T-helper 2 cell treated with Interferon-gamma antibody and Interleukin-4, amounts not matched to agents 100 ng/mL and 5 ng/mL, for 36 hours (primary cell): ENCODE measurements at regions not wholly inside any gene's neighbourhood (a gene's known extent, or its start where the extent isn't known, plus 50 kb on each side); places are given as distances from the start of the nearest gene placed in this dataset.

Source experiments
- intact Hi-C: fragments of 100-400 bp; cut with micrococcal nuclease; formaldehyde crosslinking; loops from one replicate; pipeline ENCODE4 v1.15.1; 2023

DNA sequence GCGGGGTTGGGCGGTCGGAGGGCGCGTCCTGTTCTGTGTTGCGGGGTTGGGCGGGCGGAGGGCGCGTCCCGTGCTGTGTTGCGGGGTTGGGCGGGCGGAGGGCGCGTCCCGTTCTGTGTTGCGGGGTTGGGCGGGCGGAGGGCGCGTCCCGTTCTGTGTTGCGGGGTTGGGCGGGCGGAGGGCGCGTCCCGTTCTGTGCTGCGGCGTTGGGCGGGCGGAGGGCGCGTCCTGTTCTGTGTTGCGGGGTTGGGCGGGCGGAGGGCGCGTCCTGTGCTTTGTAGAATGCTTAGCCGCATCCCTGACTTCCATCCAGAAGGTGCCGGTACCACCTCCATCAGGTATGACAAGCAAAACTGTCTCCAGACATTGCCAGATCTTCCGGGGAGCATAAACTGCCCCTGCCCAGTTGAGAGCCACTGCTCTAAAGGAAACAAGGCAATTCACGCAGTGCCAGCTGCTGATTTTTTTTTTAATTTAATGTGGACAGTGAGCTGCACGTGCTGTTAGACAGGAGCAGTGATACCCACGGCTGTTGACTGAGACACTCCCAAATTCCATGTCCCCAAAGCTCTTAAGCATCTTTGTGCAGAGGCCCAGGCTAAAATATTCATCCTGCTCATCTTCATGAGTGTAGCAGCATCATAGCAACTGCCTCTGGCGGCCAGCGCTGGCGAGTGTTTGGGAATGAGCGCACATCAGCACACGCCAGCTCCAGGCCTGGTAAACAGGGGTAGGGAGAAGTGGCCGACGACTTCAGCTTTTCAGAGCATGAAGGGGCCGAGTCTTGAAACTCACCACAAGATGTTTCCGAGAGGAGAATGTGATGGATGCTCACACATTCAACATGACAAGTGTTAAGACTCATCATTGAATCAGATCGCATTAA is 284.4 kb upstream of the CDH4 start:
- intact Hi-C loops = no loop called here

DNA sequence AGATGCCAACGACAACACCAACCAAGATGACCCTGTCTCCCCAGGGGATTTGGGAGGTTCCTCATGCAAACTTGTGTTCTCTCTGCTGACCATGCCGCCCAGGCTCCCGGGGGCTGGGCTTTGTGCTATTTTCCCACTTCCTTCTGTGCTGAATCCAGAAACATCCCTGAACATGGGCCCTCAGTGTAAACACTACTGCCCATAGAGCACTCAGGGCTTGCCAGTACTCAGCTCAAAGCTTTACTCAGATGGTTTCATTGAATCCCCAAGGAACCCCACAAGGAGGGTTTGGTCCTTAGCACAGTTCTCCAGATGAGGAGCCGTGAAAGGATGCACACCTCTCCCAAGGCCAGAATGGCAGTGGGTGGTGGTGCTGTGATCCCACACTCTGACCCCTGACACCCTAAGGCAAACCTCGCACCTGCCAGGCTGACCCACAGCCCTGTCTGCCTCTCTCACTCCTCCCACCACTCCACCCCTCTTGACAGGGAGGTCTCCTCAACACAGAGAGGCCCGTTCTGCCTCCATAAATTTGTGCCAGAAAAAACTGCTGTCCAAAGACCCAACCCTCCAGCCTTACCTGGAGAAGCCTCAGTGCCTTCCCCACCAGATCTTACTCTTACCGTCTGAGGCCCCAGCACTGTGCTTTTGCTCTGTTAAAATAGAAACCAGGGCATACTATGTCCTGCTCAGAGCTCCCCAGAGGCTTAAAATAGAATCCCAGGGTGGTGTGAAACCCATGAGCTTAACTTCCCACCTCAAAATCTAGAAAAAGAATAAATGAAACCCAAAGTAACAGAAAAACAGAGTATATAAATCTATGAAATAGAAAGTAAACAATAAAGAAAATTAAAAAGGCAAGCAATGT is 283.0 kb upstream of the CDH4 start:
- intact Hi-C loops = no loop called here

DNA sequence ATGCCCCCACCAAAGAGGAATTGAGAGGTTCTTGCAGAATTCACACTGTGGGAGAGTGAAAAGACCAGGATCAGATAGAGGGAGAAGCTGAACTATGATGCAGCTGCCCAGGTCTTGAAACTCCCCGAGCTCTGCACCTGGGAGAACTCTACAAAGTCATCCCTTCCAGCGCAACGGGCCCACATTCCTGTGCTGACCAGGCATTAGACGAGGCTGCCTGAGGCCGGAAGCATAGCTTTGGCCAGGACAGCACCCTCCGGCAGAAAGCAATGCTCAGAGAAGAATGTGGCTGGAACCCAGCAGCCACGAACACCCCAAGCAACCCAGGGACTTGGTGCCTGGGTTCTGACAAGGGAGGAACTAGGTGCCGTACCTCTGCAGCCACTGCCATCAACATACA is 281.5 kb upstream of the CDH4 start:
- intact Hi-C loops = no loop called here

DNA sequence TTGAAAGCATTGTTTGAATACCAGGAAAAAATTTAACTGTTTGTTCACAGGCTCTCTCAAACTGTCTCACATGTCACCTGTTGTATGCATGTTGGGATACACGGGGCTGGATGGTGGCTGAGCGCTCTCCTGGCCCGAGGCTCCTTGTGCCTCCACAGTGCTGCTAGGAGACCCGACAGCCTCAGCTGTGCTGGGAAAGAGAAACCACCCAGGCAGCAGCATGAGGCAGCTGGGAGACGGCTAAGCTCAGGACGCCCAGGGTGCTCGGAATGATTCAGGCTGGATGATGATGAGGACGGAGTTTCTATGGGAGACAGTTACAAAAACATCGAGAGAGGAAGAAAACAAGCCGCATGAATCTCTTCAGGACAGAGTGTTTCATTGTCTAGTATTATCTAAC is 278.0 kb upstream of the CDH4 start:
- intact Hi-C loops = no loop called here

DNA sequence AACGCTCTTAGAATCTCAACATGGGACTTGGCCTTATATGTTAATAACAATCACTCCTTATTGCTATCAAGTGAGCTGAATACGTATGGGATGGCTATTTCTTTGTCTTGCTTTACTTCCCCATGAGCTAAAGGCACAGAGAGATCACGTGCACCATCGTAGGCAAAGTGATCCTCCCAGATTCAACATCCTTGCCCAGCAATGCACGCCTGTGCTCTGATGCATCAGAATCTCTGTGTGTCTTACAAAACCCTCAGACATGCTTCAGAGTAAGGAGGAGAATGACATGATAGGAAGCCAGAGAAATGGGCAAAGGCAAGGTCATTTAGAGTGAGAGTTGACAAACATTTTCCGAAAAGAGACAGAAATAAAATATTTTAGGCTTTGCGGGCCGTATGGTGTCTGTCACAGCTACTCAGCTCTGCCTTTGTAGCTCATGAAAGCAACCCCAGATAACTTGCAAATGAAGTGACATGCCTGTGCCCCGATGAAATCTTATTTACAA is 277.6 kb upstream of the CDH4 start:
- intact Hi-C loops = no loop called here

DNA sequence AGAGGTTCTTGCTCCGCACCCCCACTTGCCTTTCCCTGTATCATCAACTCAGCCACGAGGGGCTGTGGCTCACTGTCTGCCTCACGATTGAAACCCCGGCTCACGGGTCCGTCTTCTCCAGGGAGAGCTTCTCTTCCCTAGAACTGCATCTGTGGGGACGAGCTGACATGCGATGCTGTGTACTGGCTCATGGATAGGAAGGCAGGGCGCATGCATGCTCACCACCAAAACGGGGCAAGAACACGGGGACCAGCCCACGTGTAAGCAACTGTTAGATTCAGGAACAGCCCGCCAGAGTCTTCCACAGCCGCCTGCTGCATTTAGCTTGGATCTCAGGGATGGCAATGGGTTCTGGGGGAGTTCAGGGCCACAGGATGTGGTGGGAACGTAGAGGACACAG is 275.9 kb upstream of the CDH4 start:
- intact Hi-C loops = no loop called here

DNA sequence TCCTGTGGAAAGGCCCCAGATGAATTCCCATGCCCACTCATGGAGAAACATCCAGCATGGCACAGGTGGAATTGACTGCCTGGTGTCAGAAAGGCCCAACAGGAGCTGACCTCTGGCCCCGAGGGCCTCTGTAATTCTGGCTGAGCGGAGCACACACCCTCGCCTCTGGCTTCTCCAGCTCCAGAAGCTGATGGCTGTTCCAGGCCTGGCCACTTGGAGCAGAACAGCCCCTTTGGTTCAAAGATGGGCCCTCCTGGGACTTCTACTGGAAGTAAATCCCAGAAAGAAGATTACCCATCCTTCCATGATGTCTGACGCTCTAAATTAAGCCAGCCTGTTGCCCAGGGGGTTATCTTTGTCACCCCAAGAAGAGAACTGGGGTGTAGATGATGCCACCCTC is 275.1 kb upstream of the CDH4 start:
- intact Hi-C loops = no loop called here

DNA sequence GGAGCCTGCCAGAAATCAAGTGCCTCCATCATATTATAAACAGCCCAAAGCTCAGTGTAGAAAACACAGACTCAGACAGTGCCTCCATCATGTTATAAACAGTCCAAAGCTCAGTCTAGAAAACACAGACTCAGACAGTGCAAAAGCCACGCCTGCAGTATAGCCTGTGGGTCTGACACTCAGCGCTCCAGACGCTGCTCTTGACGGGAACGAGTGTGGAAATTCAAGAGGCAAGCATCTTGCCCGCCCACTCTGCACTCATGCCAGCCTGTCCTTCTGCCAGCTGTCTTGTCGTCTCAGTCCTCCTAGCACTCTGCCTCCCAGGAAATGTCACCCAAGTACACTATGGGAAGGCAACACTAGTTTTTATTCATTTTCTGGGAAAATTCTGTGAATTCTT is 274.2 kb upstream of the CDH4 start:
- intact Hi-C loops = no loop called here

DNA sequence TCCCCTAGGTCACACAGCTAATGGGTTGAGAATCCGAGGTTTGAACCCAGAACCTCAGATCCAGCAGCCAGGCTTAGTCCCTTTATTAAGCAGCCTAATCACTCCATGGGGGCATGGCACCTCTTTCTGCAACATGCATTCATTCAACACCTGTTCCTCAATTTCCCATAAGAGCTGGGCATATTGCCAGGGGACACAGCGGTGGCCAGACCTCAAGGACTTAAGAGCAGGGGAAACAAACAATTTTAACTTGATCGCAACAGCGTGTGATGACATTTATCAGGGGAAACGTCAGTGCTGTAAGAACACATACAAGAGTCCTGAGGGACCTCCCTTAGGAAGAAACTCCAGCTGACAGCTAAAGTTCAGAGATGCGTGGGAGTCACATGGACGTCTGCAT is 267.4 kb upstream of the CDH4 start:
- intact Hi-C loops = no loop called here

DNA sequence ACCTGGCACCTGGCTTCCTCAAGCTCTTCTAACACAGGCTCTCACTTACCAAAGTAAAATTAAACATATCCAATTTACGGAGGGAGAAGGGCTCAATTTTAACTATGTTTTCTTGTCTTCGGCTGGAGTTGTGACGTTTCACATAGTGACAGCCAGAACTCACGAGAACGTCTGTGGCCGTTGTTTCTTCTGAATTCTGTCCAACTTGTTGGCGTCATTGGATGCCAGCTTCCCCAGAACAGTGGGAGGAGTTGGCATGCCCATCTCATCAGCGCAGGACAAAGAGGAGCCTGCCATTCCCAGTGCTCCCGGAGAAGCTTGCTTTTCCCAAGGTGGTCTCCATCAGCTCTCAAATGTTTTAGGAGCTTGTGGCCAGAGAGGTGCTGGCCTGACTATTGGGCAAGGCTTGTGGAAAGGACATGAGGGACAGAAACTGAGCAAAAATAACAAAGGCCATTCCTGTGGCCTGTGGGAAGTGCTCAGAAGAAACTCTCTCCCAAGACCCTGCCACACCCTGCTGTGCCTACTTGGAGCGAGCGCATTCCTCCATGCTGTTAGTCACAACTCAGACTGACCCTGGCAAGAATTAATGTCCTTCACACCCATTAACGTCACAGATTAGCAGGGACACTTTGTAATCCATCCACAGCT is 265.4 kb upstream of the CDH4 start:
- intact Hi-C loops = no loop called here

DNA sequence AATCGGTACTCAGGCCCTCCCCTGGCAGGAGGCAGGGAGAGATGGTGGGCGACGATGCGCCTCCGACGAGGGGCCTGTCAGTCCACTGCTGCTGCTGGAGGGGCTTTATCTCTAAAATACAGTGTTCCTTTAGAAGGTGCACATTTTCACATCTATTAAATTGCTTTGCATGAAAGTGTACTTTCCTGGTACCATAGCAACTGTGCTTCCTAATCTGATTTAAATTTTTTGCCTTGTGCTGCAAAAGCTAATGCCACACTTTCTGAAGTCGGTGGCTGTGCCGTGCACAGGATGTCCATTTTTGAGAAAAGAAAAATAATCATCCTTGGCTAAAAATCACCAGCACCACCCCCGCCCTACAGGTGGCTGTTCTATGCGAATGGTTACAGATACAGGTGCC is 262.0 kb upstream of the CDH4 start:
- intact Hi-C loops = no loop called here

DNA sequence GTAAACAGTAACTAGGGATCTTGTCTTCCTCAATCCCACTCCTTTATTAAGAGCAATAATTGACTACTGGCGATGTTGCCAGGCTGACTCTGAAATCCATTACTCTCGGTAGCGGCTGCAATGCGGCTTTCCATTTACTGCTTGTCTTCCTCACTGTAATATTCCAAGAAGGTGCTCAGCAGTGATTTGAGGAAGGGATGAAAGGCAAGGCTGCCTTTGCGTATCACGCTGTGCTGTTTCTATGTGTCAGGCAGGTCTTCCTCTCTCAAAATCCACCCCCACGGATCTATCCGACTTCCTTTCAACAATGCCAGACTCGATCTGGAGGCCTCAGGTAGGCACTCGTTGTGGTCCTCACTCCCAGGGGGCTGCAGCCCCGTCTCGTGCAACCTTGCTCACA is 261.4 kb upstream of the CDH4 start:
- intact Hi-C loops = no loop called here

DNA sequence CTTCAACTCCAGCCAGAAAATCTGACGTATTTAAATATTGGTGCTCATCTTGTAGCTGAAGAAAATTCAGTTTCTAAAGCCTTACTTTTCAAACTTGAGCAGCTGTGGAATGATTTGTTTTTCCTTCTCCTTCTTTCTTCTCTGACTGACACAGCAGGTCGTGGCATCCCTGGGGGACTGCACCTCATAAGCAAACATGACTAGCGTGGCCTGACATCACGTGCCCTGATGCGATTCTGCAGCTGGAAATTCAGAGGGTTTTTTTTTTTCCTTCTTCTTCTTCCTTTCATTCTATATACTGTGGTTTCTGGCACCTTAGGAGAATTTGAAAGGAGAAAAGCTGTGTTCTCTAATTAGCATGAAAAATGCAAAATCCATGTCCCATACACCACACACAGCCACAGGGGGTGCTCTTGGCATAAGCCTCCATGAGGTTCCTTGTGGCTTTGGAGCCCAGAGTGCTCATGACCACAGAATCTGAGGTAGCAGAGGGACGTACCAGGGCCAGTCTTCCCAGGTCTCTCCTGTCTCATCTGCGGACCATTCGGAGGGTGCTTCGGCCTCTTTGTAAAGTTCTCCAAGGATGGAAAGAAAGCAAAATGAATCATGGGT is 258.5 kb upstream of the CDH4 start:
- intact Hi-C loops = no loop called here

DNA sequence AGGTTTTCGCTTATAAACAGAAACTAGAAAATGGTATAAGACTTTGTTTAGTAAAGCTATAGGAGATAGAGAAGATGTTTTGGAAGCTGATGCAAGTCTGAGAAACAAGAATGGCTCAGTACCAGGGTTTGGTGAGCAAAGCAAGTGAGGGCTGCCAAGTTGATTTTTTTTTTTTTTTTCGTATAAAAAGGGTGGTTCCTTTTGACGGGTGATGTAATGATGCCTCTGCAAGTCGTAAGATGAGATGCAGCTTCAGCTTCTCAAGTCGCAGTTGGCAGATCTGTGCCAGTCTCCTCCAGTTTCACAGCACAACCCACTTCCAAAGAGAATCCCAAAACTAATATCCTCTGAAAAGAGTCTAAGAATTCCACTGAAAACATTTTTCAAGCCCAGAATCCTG is 252.8 kb upstream of the CDH4 start:
- intact Hi-C loops = no loop called here

DNA sequence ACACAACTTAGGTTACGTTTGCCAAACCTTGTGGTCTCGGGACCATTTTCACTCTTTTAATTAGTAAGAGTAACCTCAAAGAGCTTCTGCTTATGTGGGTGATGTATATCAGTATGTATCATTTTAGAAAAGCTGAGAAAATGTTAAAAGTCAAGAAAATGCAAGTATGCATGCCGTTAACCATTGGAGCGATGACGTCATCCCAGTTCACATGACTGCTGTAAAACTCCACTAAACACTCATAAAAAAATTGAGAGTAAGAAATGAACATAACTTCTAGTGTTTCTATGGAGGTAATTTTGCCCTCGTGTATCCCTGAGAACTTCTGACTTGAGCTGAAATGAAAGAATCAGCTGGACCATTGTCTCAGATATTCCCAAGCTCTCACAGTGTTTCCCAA is 250.0 kb upstream of the CDH4 start:
- intact Hi-C loops = no loop called here

DNA sequence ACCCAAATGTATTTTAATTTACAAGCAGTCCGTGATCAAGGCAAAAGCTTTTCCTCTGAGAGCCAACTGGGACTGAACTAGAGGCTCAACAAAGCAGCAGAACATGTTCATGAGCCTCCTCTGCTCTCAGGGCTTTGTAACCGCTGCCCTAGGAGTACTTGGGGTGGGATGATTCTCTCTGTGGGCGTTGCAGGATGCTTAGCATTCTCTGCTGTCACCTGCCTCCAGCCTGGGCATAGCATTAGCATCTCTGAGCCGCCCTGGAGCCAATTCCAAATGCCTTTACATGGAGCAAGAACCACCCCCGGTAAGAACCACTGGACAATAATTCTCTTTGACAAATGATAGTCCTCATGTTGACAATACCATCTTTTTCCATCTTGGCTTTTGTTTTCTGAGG is 237.6 kb upstream of the CDH4 start:
- intact Hi-C loops = no loop called here

DNA sequence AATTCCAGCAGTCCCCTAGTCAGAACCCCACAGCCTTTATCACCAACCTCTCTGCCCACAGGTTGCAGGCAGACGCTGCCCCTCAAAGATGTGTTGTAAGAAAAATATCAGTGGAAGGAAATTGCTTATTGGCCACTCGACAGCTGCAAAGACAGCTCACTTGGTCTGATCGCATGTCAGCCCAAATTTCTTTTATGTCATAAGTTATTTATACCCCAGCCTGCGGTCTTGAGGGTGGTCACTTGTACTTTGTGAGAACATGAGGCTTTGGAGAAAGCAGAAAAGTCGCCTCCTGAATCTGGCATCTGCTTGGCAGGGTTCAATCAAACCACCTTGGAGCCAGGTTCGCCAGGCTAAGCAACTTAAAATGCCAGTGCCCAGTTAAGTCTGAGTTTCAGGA is 236.5 kb upstream of the CDH4 start:
- intact Hi-C loops = no loop called here

DNA sequence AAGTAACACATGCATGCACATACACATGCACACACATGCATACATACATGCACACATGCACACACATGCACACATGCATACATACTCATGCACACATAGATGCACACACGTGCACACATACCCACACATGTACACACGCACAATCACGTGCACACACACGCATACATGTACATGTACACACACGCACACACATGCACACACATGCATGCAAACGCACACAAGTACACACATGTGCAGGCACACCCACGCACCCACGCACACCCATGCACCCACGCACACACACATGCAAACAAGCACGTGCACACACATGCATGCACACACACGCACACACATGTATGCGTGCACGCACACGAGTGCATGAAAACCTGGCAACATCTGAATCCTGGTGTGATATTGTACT is 232.7 kb upstream of the CDH4 start:
- intact Hi-C loops = no loop called here

DNA sequence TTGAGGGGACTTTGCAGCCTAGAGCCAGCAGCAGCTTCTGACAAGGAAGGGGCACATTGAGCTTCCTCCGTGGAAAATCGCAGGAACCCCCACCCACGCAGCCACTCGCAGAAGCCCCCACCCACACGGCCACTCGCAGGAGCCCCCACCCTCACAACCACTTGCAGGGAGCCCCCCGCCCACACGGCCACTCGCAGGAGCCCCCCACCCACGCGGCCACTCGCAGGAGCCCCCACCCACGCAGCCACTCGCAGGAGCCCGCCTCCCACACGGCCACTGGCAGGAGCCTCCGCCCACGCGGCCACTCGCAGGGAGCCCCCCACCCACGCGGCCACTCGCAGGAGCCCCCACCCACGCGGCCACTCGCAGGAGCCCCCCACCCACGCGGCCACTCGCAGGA is 228.4 kb upstream of the CDH4 start:
- intact Hi-C loops = no loop called here

DNA sequence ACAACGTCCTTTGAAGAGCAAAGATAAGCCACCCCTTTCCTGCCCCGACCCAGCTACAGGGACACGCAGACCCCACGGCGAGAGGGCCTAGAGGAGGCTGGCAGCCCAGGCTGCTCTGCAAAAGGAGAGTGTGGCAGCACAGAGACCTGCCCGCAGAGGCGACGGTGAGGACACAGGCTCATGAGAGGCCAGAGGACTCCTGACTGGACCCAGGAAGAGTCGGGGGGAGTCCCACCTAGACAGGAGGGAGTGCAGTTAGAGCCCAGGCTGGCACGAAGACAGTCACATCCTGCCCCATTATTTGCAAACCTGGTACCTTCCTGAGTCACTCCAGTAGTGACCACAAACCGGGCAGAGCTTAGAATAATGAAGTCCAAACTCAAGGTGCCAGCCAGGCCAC is 227.7 kb upstream of the CDH4 start:
- intact Hi-C loops = no loop called here

DNA sequence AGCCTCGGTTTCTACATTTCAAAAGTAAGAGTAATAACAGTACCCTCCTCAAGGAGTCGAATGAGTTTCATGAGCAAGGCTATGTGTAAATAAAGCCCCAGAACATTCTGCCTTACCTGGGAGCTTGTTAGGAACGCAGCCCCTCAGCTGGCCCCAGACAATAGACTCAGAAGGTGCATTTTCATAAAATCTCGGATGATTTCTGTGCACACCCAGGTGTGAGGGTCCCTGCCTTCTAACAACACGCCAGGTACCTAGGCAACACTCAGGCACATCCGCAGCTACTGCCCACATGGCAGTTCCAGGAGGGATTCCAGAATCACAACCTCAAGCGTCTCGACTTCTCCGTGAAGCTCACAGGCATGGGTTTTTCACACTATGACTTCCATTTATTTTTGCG is 226.5 kb upstream of the CDH4 start:
- intact Hi-C loops = no loop called here

DNA sequence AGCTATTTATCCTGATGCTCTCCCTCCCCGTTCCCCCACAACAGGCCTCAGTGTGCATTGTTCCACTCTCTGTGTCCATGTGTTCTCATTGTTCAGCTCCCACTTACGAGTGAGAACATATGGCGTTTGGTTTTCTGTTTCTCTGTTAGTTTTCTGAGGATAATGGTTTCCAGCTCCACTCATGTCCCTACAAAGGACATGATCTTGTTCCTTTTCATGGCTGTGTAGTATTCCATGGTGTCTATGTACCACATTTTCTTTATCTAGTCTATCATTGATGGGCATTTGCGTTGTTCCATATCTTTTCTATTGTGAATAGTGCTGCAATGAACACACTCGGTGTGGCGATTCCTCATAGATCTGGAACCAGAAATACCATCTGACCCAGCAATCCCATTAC is 225.9 kb upstream of the CDH4 start:
- intact Hi-C loops = no loop called here
